Right lobe of liver (tissue), 4 donors: ENCODE measurements at regions not wholly inside any gene's neighbourhood (a gene's known extent, or its start where the extent isn't known, plus 50 kb on each side); places are given as distances from the start of the nearest gene placed in this dataset.

Experiments
- CTCF ChIP-seq, 4 donors: fragments of 200-600 bp in 3 of 4; fragments of 450-650 bp in 1 of 4; IDR thresholded peaks; one replicate each; pipeline versions ENCODE4 v1.5.1 to v1.8.0; 2016 to 2022; ENCODE audit warnings: antibody characterized with exemption in 4 of 4, mild to moderate bottlenecking in 2 of 4
- POLR2A ChIP-seq: fragments of 450-650 bp; IDR thresholded peaks from one replicate; pipeline ENCODE4 v1.6.1; 2017; ENCODE audit warnings: antibody characterized with exemption, mild to moderate bottlenecking
- donor health status: DM: no; HTN: no; CAD: no.
- donor health status: DM: no; HTN: no; CAD: no.
- donor health status: DM: no; HTN: yes; CAD: no.

GRCh38 chr22:26783885-26784284, 126.5 kb downstream of the MIAT start:
- no peak for TF ChIP-seq CTCF (IDR thresholded peaks at IDR 0.05)
- TF ChIP-seq POLR2A = no peak
